ENCODE measurements at regions not wholly inside any gene's neighbourhood (a gene's known extent, or its start where the extent isn't known, plus 50 kb on each side); places are given as distances from the start of the nearest gene placed in this dataset.

DNA sequence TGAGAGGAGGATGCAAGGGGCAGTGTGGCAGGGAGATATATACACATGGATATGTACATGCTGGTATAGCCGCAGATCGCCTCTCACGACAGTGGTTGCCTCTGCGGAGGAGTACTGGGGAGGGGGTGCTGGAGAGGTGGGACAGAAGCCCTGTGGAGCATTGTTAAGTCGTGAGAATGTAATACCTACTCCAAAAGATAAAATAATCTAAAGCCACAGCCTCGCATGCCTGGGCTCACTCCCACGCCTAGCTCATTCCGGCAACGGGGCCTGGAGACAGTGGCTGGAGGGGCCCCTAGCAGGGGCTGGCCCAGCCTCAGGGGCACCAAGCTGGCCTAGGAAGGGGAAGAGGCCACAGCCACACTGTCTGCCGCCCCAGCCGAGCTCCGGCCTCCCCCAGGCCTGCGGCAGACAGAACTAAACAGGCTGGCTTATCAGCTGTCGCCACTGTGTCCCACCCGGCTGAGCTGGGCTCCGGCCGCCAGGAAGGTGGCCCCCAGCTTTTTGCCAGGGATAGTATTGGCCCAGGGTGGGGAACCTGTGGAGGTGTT lies 65.1 kb upstream of the LCTL start:
- DNase-seq (ENCODE audit: low spot score) (no peak), ATAC-seq (ENCODE audit: low read depth) (no peak)
- no peaks in the 10 kb centered on the region for H3K4me1 ChIP-seq (ENCODE audit: insufficient read depth, poor library complexity, severe bottlenecking)
- H3K27ac ChIP-seq (ENCODE audit: poor library complexity, severe bottlenecking): no peak overlapping the region
- H3K9me3 ChIP-seq (ENCODE audit: severe bottlenecking): no peaks in the 10 kb centered on the region
- no peak overlapping the region for H3K4me3 ChIP-seq (ENCODE audit: severe bottlenecking)
- no peaks in the 10 kb centered on the region for H3K36me3 ChIP-seq (ENCODE audit: low read depth)
- TF ChIP-seq, protein P1, sequence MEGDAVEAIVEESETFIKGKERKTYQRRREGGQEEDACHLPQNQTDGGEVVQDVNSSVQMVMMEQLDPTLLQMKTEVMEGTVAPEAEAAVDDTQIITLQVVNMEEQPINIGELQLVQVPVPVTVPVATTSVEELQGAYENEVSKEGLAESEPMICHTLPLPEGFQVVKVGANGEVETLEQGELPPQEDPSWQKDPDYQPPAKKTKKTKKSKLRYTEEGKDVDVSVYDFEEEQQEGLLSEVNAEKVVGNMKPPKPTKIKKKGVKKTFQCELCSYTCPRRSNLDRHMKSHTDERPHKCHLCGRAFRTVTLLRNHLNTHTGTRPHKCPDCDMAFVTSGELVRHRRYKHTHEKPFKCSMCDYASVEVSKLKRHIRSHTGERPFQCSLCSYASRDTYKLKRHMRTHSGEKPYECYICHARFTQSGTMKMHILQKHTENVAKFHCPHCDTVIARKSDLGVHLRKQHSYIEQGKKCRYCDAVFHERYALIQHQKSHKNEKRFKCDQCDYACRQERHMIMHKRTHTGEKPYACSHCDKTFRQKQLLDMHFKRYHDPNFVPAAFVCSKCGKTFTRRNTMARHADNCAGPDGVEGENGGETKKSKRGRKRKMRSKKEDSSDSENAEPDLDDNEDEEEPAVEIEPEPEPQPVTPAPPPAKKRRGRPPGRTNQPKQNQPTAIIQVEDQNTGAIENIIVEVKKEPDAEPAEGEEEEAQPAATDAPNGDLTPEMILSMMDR (IDR thresholded peaks at IDR 0.05; ENCODE audit: poor library complexity, severe bottlenecking): no peak
- H3K27me3 ChIP-seq (ENCODE audit: insufficient read depth, poor library complexity, severe bottlenecking): no peaks in the 10 kb centered on the region

DNA sequence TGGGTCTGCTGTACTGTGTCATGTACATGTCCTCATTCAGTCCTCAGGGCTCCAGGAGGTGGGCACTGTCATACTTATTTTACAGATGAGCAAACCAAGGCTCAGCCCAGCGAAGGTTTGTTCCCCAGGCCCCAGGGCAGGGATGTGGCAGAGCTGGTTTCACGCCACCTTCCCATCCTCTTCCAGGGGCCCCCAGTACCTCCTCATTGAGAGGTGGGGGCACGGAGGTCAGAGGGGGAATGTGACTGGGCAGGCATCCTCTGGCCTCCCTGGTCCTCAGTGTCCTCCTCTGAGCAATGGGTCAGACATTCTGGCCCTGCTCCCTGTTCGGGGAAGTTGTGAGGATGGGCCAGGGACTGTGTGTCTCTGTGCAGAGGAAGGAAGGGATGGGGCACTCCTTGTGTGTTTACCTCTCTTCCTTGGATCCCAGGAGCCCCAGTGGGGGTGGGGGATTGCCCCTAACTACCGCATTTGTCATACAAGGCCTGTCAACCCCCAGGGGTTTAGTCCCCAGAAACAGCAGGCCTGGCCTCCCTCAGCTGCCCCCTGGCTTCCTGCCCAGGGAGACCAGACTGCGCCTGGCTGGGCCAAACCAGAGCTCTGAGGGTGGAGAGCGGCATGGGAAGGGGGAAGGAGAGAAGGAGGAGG lies 65.9 kb upstream of the LCTL start:
- no peak overlapping the region for H3K4me3 ChIP-seq (ENCODE audit: severe bottlenecking)
- H3K27ac ChIP-seq (ENCODE audit: poor library complexity, severe bottlenecking): no peak overlapping the region
- no peaks in the 10 kb centered on the region for H3K36me3 ChIP-seq (ENCODE audit: low read depth)
- H3K4me1 ChIP-seq (ENCODE audit: insufficient read depth, poor library complexity, severe bottlenecking): no peaks in the 10 kb centered on the region
- H3K9me3 ChIP-seq (ENCODE audit: severe bottlenecking): no peaks in the 10 kb centered on the region
- TF ChIP-seq, protein P1 (IDR thresholded peaks at IDR 0.05; ENCODE audit: poor library complexity, severe bottlenecking): no peak
- no peaks in the 10 kb centered on the region for H3K27me3 ChIP-seq (ENCODE audit: insufficient read depth, poor library complexity, severe bottlenecking)
- ATAC-seq (ENCODE audit: low read depth): no peak
- no peak for DNase-seq (ENCODE audit: low spot score)

DNA sequence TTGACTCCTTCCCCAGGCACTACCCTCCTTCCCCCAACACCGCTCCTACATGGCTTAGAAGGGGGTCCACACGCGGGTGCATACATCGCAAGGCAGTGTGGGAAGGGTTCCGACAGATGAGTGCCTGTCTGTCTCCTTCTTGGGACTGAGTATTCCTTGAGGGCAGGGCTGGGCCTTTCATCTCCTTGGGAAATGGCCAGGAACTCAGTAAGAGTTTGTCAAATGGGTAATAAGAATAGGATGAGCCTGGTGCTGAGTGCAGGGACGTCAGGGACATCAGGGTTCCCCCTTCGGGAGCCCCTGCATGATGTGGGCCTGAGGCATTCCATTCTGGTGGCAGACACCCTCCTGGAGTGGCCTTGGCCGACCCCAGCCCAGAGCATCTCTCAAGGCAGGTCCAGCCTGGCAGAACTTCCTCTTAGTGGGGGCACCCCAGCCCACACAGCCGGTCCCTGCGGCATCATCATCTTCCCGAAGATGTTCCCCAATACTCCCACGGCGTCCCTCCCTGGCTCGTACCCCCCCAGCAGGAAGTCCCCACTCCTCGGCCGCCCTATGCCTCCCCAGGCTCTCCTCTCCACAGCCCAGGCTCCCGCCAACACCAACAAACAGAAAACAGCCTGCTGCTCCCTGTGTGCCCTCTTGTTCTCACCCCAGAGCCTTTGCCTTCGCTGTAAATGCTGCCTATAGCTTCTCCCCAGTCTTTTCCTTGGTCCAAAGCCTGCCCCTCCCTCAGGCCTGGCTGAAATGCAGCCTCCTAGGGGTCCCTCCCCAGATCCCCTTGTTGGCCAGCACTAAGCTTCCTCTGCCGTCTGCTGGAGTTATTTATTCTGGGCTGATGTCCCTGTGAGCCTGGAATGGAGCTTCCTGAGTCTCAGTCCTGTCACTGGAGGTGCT lies 67.5 kb upstream of the LCTL start:
- DNase-seq (ENCODE audit: low spot score) (no peak), ATAC-seq (ENCODE audit: low read depth) (no peak)
- H3K4me1 ChIP-seq (ENCODE audit: insufficient read depth, poor library complexity, severe bottlenecking): no peaks in the 10 kb centered on the region
- H3K27ac ChIP-seq (ENCODE audit: poor library complexity, severe bottlenecking): no peak overlapping the region
- TF ChIP-seq, protein P1 (IDR thresholded peaks at IDR 0.05; ENCODE audit: poor library complexity, severe bottlenecking): no peak
- H3K36me3 ChIP-seq (ENCODE audit: low read depth): no peaks in the 10 kb centered on the region
- no peak overlapping the region for H3K4me3 ChIP-seq (ENCODE audit: severe bottlenecking)
- no peaks in the 10 kb centered on the region for H3K27me3 ChIP-seq (ENCODE audit: insufficient read depth, poor library complexity, severe bottlenecking)
- H3K9me3 ChIP-seq (ENCODE audit: severe bottlenecking): no peaks in the 10 kb centered on the region

DNA sequence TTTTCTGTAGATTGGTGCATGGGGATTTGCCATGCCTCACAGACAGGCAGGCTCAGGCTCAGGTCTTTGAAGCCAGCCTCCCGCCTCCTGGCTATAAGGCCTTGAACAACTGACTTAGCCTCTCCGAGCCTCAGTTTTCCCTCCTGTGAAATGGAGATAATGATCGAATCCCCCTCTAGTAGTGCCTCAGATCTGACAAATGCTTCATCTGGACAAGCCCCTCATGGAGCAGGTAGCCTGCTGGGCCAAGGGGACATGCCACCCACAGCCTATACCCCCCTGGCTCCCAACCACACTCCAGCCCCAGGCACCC lies 68.1 kb upstream of the LCTL start:
- no peak for ATAC-seq (ENCODE audit: low read depth)

More for the DNA sequence above, 68.1 kb upstream of the LCTL start:
- no peaks in the 10 kb centered on the region for H3K36me3 ChIP-seq (ENCODE audit: low read depth)
- no peaks in the 10 kb centered on the region for H3K27me3 ChIP-seq (ENCODE audit: insufficient read depth, poor library complexity, severe bottlenecking)
- H3K4me1 ChIP-seq (ENCODE audit: insufficient read depth, poor library complexity, severe bottlenecking): no peaks in the 10 kb centered on the region
- no peak overlapping the region for H3K4me3 ChIP-seq (ENCODE audit: severe bottlenecking)
- no peak overlapping the region for H3K27ac ChIP-seq (ENCODE audit: poor library complexity, severe bottlenecking)
- no peaks in the 10 kb centered on the region for H3K9me3 ChIP-seq (ENCODE audit: severe bottlenecking)
- DNase-seq (ENCODE audit: low spot score): no peak
- TF ChIP-seq, protein P1 (IDR thresholded peaks at IDR 0.05; ENCODE audit: poor library complexity, severe bottlenecking): no peak

Data from RWPE2 (cell line).